ENCODE measurements at regions not wholly inside any gene's neighbourhood (a gene's known extent, or its start where the extent isn't known, plus 50 kb on each side); places are given as distances from the start of the nearest gene placed in this dataset.

DNA sequence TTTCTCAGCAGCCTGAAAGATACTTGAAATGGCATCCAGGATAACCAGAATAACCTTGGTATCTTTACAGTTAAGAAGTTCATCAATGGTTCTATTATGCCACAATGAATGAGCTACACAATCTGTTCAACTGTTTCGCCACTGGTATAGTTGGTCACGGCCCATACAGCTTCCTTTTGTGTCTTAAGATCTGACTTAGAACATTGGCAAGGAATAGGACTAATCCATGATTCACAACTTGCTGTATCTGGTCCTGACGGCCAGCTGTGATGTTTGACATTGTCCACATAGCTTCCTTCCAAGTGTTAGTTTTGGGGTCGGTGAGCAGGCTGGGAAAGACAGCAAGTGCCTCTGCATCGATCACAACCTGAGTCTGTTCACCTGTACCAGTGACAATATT lies 113.3 kb upstream of the RAD23B start:
- Histone ChIP-seq H3K23ac (ENCODE audit: low read depth, low read length) (no peak overlapping the region), H4K5ac (ENCODE audit: low read depth, low read length) (no peak overlapping the region), H2AFZ (replicated peaks; ENCODE audit: low read length, poor library complexity) (no peak overlapping the region), H2BK15ac (ENCODE audit: low read depth, low read length) (no peak overlapping the region), H3K79me1 (ENCODE audit: low read depth in 1 of 2, low read length in 2 of 2) (no peaks in the 10 kb centered on the region), H3K56ac (ENCODE audit: extremely low read depth, insufficient read depth, low read length) (no peak overlapping the region), H4K91ac (ENCODE audit: insufficient read depth, low read depth, low read length) (no peak overlapping the region), H3K4me3 (ENCODE audit: insufficient read depth, low read depth, low read length) (no peak overlapping the region), H2BK120ac (ENCODE audit: low read depth, low read length) (no peak overlapping the region), H2AK9ac (replicated peaks; ENCODE audit: low read depth, low read length, poor library complexity) (no peak overlapping the region), H3K4me2 (ENCODE audit: low read depth, low read length) (no peak overlapping the region), H3K14ac (replicated peaks; ENCODE audit: low read depth, low read length) (no peak overlapping the region), H3K4ac (ENCODE audit: low read depth, low read length) (no peak overlapping the region), H4K8ac (ENCODE audit: low read depth in 2 of 2, low read length in 2 of 2) (no peak overlapping the region), H3K27me3 (ENCODE audit: control insufficient read depth, insufficient read depth, low read length) (peaks cover 5% of the 10 kb centered on the region), H4K20me1 (ENCODE audit: insufficient read depth, low read length) (no peaks in the 10 kb centered on the region), H3K27ac (ENCODE audit: insufficient read depth, low read length) (no peak overlapping the region), H3K4me1 (ENCODE audit: control insufficient read depth, insufficient read depth, low read length) (no peaks in the 10 kb centered on the region), H3K9me3 (ENCODE audit: control insufficient read depth, insufficient read depth, low read length) (no peaks in the 10 kb centered on the region), H3K18ac (ENCODE audit: low read depth, low read length) (no peak overlapping the region), H2AK5ac (ENCODE audit: low read depth, low read length) (no peak overlapping the region), H3K36me3 (ENCODE audit: control insufficient read depth, insufficient read depth, low read length) (no peaks in the 10 kb centered on the region), H3K9me1 (ENCODE audit: insufficient read depth, low read length) (no peaks in the 10 kb centered on the region), H2BK20ac (ENCODE audit: low read depth, low read length) (no peak overlapping the region), H3K9ac (ENCODE audit: low read depth, low read length) (no peak overlapping the region), H2BK5ac (ENCODE audit: low read depth, low read length, poor library complexity, severe bottlenecking) (no peak overlapping the region)
- CTCF ChIA-PET, result interaction anchor here (1.1 to 1.5 kb wide), 3 partner anchors 33 to 1327 kb away, joined by 3 to 5 read pairs (median 4); no protein-coding TSS in a partner anchor
- 75% methylated on average over 3 of the region's 5 CpGs; no CpG with 5 or more reads in 1 of the 2 experiments for WGBS, 2 experiments (ENCODE audit: extremely low coverage in 2 of 2, insufficient read length in 1 of 2)
- POLR2A ChIA-PET (ENCODE audit: unreplicated experiment), result no interaction called here
- BruUV-seq (replicated peaks), result no TSS peak
- no peak for ATAC-seq (ENCODE audit: low read depth)
- dilution Hi-C loops (cut with HindIII; ENCODE audit: low sequenced_read_pairs, unreplicated experiment), result no loop called here
- no peak for DNase-seq
- intact Hi-C loops (cut with micrococcal nuclease), result loop anchor here (5.0 kb wide), 2 partner anchors 113 to 307 kb away; partner anchors contain the start of genes RAD23B and ZNF462
- TF ChIP-seq CHD1 (IDR thresholded peaks at IDR 0.05; ENCODE audit: low read depth, low read length) (no peak), MAZ (IDR thresholded peaks at IDR 0.05; ENCODE audit: borderline replicate concordance, low read depth, low read length) (no peak), ELK1 (IDR thresholded peaks at IDR 0.05; ENCODE audit: borderline replicate concordance, low read depth, low read length) (no peak), RAD21 (IDR thresholded peaks at IDR 0.05; ENCODE audit: low read length) (no peak), SMC3 (IDR thresholded peaks at IDR 0.05; ENCODE audit: low read depth, low read length) (no peak), MXI1 (IDR thresholded peaks at IDR 0.05; ENCODE audit: borderline replicate concordance, low read depth, low read length) (no peak), NFE2L2 (IDR thresholded peaks at IDR 0.05; ENCODE audit: low read depth, low read length) (no peak), FOS (IDR thresholded peaks at IDR 0.05; ENCODE audit: low read depth, low read length) (no peak), MAFK (IDR thresholded peaks at IDR 0.05; ENCODE audit: low read depth, low read length) (no peak)
- TF ChIP-seq, protein P1, sequence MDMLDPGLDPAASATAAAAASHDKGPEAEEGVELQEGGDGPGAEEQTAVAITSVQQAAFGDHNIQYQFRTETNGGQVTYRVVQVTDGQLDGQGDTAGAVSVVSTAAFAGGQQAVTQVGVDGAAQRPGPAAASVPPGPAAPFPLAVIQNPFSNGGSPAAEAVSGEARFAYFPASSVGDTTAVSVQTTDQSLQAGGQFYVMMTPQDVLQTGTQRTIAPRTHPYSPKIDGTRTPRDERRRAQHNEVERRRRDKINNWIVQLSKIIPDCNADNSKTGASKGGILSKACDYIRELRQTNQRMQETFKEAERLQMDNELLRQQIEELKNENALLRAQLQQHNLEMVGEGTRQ (IDR thresholded peaks at IDR 0.05; ENCODE audit: low read depth, low read length), result no peak
- in situ Hi-C loops (cut with MboI; ENCODE audit: low sequenced_read_pairs), result loop anchor here (25.0 kb wide), 1 partner anchor 1332 kb away; no protein-coding TSS in a partner anchor
